ENCODE measurements at regions not wholly inside any gene's neighbourhood (a gene's known extent, or its start where the extent isn't known, plus 50 kb on each side); places are given as distances from the start of the nearest gene placed in this dataset.

GRCh38 chr4:31023109-31023508, 302.9 kb downstream of the PCDH7 start:
- no peak for TF ChIP-seq POLR2AphosphoS5 (IDR thresholded peaks at IDR 0.05)
- TF ChIP-seq, protein P1, sequence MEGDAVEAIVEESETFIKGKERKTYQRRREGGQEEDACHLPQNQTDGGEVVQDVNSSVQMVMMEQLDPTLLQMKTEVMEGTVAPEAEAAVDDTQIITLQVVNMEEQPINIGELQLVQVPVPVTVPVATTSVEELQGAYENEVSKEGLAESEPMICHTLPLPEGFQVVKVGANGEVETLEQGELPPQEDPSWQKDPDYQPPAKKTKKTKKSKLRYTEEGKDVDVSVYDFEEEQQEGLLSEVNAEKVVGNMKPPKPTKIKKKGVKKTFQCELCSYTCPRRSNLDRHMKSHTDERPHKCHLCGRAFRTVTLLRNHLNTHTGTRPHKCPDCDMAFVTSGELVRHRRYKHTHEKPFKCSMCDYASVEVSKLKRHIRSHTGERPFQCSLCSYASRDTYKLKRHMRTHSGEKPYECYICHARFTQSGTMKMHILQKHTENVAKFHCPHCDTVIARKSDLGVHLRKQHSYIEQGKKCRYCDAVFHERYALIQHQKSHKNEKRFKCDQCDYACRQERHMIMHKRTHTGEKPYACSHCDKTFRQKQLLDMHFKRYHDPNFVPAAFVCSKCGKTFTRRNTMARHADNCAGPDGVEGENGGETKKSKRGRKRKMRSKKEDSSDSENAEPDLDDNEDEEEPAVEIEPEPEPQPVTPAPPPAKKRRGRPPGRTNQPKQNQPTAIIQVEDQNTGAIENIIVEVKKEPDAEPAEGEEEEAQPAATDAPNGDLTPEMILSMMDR (IDR thresholded peaks at IDR 0.05), result no peak

Data from stomach (tissue), 4 donors.